Forelimb muscle (tissue), 1 donor: ENCODE measurements at regions not wholly inside any gene's neighbourhood (a gene's known extent, or its start where the extent isn't known, plus 50 kb on each side); places are given as distances from the start of the nearest gene placed in this dataset.

Experiments
- DNase-seq: peaks from one replicate; pipeline ENCODE4 v3.0.0-alpha.2; 2013; ENCODE audit warnings: low read depth

DNA sequence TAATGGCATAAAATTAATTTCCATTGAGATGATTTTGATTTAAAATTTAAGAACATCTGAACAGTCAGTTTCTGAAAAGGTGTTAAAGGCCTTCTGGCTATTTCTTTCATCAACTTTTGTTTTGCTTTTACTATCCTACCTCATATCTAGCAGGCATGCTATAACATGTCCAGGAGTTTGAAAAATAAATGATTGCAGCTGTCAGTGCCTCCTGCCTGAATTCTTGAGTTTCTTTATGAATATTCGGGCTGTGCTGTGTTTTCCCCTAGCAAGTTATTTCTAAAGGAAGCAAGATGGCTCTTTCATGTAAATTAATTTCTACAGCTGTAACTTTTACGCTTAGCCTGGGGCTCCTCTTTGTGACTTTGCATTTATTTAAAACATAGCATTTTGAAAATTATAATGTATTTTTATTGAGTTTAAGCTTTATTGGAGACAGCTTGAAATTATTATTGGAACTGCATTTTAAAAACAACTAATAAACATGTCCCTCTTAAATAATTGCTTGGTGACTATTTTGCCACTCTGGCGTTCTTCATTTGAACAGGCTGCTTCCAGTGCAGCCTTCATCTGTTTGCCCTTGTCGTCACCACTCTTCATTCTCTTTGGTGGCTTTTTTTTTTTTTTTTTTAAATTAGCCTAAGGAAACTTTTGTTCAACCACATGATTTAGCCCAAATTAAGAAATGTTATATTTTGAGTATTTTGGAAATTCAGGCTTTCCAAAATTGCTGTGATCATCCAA lies 1083.4 kb upstream of the LRRN3 start:
- DNase-seq: no peak

DNA sequence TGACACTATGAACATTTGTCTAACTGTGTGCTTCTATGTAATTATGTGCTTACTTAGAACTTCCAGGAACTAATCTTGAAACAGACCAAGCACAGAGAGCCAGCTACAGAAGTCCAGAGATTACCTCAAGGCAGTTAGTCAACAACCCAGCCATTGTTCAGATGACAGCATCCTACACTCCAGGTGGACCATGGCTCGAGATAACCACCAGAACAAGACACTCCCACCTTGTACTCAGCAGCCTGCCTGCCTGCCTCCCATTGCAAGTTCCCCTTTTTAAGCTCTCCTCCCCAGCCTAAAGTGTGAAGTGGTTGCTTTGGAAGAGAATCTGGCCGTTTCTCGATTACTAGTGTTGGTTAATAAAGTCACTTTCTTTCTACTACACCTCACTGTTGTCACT lies 1080.6 kb upstream of the LRRN3 start:
- DNase-seq: no peak

DNA sequence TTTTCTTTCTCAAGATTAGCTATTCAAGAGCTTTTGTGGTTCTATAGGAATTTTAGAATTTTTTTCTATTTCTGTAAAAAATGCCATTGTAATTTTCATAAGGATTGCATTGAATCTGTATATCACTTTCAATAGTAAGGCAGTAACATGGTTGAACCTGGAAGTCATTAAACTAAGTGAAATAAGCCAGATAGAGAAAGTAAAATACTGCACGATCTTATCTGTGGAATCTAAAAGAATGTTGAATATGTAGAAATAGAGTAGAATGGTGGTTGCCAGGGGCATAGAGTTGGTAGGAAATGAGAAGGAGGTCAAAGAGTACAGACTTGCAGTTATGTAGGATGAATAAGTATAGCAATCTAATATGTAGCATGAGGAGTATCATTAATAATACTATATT lies 1073.5 kb upstream of the LRRN3 start:
- DNase-seq: no peak

DNA sequence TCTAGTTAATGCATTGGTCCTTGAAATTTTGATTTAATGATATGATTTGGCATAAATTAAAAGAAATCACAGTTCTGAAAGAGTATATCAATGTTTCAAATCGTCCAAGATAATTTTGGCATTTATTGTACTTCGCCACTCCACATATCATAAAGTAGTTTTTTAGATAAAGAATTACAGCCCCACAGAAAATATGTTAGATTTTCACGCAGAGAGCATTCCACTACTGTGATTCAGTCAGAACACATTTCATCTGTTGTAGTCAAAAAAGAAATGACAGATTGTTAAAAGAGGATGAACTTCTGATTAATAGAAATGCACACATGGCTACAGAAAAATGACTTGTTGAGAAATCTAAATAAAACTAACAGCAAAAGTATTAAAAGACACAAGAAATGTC lies 1063.5 kb upstream of the LRRN3 start:
- DNase-seq: no peak

DNA sequence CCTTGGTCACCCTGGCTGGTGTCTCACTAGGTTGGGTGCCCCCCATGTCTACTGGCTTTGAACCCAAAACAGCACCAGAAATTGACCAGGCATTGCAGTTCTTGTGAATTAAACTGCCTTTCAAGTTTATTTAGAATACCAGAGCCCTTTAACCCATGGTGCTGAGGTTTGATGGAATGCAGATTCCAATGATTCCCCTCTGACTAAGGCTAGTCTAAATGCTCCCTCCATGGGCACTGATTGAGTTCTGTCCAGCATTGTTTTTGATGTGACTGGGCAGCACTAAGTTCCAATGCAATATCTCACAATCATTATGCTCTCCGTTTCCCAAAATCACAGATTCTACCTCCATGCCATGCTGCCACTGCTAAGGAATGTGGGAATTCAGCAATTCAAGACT lies 1047.4 kb upstream of the LRRN3 start:
- no peak for DNase-seq

DNA sequence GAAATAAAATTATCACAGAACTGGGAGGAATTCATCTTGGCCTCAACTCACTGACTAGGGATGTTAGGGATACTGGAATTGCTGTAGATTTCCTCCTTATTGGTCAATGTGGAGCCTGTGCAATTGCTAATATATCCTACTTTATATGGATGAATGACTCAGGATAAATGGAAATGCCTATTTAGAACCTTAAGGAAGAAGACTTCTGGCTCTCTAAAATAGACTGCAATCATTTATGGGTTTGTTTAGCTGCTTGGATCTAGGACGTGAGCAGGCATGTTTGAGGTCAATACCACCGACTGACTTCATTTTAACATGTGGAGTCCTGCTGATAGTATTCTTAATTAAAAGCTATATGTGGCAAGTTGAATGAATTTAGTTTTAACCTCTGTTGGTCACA lies 1040.1 kb upstream of the LRRN3 start:
- DNase-seq: no peak

DNA sequence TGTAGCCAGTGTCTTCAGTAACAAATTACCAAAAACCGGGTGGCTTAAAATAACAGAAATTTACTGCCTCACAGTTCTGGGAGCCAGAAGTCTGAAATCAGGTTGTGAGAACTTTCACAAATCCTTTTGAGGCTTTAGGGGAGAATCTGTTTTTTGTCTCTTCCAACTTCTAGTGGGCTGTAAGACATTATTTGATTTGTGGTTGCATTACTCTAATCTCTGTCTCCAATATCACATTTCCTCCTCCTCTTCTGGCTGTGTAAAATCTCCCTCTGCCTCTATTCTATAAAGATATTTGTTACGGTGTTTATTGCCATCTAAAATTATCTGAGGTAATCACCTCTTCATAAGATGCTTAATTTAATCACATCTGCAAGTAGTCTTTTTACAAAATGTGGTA lies 1039.6 kb upstream of the LRRN3 start:
- DNase-seq: no peak

DNA sequence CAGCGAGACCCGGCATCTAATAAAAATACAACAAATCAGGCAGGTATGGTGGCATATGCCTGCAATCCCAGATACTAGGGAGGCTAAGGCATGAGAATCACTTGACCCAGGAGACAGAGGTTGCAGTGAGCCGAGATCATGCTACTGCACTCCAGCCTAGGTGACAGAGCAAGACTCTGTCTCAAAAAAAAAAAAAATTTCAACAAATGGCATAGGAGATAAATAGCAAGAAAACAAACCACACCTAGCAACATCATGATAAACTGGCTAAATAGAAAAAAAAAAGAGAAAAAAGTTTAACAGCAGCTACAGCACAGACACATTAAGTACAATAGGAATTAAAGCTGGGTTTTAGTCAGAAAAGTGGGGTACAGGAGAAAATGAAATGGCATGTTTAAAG lies 1034.6 kb upstream of the LRRN3 start:
- DNase-seq: no peak

DNA sequence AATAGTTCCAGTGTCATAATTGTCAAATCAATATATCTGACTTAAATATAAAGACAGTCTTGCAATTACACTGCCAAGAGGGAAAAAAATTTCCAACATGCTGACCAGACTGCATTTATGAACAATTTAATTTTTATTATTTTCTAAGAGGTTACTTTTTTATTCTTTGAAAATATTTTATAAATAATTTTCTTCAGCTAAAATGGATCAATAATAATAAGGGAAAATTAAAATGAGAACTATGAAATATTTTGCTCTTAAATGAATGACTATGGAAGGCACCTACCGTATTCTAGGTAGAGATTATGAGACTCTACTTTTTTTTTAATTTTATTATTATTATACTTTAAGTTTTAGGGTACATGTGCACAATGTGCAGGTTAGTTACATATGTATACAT lies 1032.5 kb upstream of the LRRN3 start:
- DNase-seq: no peak

DNA sequence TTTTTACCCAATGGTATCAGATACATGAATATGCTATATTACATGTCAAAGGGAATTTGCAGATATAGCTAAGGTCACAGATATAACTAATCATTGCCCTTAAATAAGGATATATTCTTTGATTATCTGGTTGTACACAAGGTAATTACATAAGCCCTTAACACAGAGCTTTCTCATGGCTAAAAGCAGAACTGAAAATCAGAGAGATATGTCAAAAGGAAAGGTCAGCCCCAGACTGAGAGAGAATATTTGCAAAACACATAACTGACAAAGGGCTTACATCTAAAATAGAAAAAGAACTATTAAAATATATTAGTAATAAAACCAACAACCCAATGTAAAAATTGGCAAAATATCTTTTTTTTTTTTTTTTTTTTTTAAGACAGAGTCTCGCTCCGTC lies 1029.5 kb upstream of the LRRN3 start:
- DNase-seq: no peak

DNA sequence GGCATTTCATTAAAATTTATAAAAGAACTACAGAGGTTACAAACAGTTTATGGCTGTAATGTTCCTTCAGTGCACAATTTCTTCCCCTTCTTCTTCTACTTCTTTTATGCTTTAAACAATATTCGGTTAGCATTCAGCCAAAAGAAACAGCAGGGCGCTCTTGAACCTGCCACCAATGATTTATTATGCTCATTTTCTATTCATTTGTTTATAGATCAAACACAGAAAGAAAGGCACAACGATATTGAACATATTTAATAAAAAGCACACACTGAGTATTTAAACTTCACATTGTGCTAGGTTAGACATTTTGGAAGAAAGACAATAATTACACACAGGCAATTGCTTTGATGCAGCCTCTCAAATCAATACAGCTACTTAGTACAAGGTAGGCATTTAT lies 1025.8 kb upstream of the LRRN3 start:
- no peak for DNase-seq

DNA sequence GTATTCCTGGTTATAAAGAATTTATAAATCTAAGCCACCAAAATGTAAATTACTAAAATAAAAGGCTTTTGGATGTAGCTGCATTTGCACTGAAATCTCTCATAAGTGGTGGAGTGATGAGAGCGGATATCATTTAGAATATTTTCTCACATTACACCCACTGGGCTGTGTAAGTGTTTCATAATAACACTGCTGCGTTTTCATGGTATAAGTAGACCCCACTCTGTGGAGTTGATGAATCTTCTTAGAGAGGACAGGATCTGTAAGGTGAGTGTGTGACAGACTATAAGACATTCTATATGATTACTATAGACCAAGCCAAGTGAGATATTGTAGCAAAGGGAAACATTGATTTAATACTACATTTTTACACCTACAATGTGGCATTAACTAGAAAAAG lies 1024.1 kb upstream of the LRRN3 start:
- no peak for DNase-seq

DNA sequence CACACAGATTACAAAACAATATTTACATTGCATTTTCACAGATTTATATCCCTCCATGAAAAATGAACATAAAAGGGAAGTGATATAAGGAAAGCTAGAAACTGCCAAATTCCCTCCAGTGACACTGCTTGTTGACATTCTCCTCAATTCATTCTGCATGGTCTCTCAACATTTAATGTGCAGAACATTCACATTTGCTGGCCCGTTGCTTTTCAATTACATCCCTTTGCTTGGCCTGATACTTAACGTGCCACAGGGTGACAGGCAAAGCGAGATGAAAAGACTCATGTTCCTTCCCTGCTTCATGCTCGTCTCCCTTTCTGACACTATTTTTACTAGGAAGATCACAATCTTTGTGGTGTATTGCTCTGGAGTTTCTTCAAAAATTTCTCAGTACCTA lies 1019.7 kb upstream of the LRRN3 start:
- DNase-seq: no peak

DNA sequence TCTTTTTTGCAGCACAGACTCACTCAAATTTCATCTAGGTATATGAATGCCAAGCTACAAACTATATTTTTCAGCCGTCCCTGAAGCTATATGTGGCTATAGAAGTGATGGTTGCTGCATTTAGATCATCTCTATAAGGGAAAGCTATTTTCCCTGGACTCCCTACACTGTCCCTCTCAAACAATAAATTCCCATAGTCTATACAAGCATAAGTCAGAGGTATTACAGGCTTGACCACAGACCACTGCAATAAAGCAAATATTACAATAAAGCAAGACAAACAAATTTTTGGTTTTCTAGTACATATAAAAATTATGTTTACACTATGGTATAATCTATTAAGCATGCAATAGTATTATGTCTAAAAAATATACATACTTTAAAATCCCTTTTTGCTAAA lies 1015.5 kb upstream of the LRRN3 start:
- DNase-seq: no peak

DNA sequence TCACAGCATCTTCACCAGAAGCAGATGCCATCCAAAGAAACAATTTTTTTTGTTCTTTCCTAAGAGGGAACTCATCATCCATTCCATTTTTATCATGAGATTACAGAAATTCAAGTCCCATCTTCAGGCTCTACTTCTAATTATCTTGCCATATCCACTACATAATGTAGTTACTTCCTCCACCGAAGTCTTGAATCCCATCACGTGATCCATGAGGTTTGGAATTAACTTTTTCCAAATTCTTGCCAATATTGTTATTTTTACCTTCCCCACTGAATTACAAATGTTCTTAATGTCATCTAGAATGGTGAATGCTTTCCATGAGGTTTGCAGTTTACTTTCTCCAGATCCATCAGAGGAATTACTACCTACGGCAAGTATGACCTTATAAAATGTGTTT lies 1014.7 kb upstream of the LRRN3 start:
- no peak for DNase-seq

DNA sequence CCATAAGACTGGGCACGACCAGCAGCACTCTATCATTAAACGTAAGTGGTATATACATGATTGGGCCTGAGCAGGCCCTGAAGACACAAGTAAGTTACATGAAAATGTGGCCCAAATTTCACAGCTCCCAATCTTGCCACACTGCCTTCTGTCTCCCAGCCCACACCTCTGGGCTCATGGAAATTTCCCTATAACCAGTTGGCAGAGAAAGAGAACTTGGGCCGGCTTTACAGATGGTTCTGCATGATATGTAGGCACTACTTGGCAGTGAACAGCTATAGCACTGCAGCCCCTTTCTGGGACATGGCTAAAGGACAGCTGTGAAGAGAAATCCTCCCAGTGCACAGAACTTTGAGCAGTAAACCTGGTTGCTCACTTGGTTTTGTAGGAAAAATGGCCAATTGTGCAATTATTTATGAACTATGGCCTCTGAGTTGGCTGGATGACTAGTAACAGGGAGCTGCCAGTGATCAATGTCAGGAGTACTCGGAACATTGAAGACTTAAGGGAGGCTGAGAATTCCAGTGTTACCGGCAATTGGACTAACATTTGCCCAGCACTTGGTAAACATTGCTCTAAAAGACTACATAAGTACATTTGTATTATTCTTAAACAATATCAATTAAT lies 1006.6 kb upstream of the LRRN3 start:
- DNase-seq: no peak

DNA sequence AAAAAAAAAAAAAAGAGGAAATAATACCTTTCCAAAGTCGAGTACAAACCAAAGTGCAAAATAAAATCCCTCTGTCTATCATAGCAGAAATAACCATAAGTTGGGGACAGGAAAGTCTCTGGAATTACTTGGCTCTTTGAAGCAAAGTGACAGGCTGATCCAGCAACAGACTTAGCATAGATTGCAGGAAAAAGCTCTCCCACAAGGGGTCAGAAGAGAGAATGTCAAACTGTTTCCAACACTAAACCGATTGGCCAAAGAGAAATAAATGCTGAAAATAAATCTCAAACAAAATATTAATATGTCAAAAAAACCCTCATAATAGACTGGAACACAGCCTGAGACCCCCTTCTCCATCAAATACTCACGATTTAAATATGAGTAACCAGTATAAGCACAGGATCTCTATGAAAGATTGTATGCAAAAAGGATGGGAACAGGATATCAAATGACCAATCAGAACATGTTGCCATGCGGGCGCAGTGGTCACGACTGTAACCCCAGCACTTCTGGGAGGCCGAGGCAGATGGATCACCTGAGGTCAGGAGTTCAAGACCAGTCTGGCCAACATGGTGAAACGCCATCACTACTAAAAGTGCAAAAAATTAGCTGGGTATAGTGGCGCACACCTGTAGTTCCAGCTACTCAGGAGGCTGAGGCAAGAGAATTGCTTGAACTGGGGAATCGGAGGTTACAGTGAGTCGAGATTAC lies 1000.7 kb upstream of the LRRN3 start:
- no peak for DNase-seq

DNA sequence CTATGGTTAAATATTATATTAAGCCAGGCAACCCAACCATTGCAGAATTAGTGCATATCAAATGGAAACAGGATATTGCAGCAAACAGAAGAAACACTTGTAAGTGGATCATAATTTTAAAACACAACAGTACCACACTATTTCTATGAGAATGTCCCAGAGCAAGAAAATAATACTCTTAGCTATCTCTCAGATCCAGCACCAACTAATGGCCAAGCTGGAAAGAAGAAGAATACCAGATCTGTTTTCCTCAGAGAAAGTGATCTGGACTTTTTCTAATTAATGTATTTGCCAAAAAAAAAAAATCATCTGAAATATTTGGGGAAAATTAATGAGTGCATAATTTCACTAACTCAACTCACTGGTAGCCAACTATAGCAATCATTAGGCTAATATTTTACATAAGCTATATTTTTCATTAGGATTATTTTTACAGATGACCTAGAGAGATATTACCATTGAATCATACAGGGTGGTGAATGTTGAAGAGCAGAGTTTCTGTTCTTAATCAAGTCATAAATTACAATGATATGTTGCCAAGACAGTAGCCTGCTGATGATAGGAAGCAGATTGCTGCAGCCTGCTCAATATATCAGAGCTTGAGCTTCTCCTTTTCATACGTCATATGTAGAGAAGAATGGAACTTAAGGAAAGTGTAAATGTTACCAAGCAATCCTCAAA lies 995.4 kb upstream of the LRRN3 start:
- DNase-seq: no peak

DNA sequence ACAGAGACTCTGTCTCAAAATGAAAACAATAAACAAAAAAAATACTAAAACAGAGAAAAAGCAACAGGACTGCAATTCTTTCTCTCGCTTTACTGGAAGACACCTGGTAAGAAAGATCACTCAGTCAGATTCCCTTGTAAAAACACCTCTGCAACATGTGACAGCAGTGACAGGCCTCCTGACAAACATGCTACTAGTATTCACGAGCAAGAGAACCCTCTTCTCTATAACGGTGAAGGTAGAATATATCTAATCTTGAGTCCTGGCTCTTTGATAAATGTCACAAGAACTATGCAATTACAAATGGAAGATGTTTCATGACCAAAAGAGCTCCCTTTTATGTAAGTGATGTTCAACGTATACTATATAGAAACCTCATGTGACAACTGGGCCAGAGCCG lies 986.7 kb upstream of the LRRN3 start:
- no peak for DNase-seq

DNA sequence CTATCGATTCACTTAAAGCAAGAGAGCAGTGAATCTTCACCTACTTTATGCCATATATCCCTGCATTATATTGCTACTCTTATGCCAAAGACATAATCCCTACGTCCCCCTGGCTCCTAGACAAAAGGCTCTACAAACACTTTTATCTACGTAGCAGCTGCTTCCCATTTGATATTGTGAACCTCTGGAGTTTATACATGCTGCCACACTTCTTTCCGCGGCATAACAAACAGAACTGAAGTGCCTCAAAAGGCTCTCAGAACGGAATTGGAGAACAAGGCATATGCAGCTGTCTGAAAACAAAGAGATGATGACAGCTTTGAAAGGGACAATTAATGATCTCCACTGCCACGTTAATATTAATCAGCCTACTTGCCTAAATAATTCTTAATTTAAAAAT lies 985.6 kb upstream of the LRRN3 start:
- DNase-seq: no peak

DNA sequence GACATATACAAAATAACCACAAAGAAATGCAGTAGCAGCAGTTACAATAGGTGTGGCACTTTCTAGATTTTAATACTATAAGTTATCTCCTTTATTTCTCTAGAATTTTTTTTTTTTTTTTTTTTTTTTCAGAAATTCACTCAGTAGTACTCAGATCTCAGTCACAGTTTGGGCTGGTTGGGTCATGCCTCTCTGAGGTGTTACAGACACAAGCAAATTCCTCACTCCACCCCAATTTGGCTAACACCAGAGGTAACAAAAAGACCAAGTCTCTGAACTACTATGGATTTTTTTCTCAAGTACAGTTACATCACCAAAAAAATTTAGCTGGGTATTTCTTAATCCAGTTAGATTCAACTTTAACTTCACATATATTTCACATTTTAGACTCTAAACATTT lies 985.1 kb upstream of the LRRN3 start:
- no peak for DNase-seq

DNA sequence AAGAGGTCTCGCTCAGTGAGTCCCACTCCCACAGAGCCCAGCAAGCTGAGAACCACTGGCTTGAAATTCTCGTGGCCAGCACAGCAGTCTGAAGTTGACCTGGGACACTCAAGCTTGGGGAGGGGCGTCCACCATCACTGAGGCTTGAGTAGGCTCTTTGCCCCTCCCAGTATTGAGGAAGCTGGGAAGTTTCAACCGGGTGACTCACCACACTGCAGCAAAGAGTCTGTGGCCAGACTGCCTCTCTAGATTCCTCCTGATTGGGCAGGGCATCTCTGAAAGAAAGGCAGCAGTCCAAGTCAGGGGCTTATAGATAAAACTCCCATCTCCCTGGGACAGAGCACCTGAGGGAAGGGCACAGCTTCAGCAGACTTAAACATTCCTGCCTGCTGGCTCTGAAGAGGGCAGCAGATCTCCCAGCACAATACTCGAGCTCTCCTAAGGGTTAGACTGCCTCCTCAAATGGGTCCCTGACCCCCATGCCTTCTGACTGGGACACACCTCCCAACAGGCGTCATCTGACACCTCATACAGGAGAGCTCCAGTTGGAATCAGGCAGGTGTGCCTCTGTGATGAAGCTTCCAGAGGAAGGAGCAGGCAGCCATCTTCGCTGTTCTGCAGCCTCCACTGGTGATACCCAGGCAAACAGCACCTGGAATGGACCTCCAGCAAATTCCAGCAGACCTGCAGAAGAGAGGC lies 970.9 kb upstream of the LRRN3 start:
- DNase-seq: no peak
